ENCODE measurements at regions not wholly inside any gene's neighbourhood (a gene's known extent, or its start where the extent isn't known, plus 50 kb on each side); places are given as distances from the start of the nearest gene placed in this dataset.

GRCh38 chr17:62907961-62908360 lies 58.1 kb upstream of the TANC2 start (continued):
- TF ChIP-seq ZBTB33 (IDR thresholded peaks at IDR 0.05) (no peak), RXRA (IDR thresholded peaks at IDR 0.05) (no peak), RAD21 (IDR thresholded peaks at IDR 0.05) (no peak), GABPA (IDR thresholded peaks at IDR 0.05 in 1 of 2, conservative IDR thresholded peaks at IDR 0.05 in 1 of 2) (no peak), HNF4A (conservative IDR thresholded peaks at IDR 0.05) (no peak)

GRCh38 chr17:62906881-62907280 lies 59.2 kb upstream of the TANC2 start:
- Histone ChIP-seq H3K4me1 (ENCODE audit: control insufficient read depth in 4 of 4, insufficient read depth in 4 of 4, low read length in 3 of 4) (no peaks in the 10 kb centered on the region), H3K36me3 (ENCODE audit: control insufficient read depth in 4 of 4, insufficient read depth in 3 of 4, low read depth in 1 of 4, low read length in 3 of 4) (no peaks in the 10 kb centered on the region), H3K9ac (ENCODE audit: low read depth in 1 of 2, low read length in 2 of 2) (no peak overlapping the region), H3K27me3 (ENCODE audit: control insufficient read depth in 4 of 4, insufficient read depth in 4 of 4, low read length in 3 of 4) (peaks cover 0 to 2% (median 0%) of the 10 kb centered on the region in 4 donors), H3K9me3 (ENCODE audit: control insufficient read depth in 4 of 4, low read length in 3 of 4) (no peaks in the 10 kb centered on the region), H3K27ac (ENCODE audit: low read depth in 1 of 2, low read length in 2 of 2) (no peak overlapping the region), H3K4me3 (ENCODE audit: low read depth in 1 of 3, low read length in 3 of 3) (no peak overlapping the region)
- no peak for DNase-seq (ENCODE audit: low spot score)
- no peak for TF ChIP-seq MAX (IDR thresholded peaks at IDR 0.05)
- TF ChIP-seq EGR1 (IDR thresholded peaks at IDR 0.05; ENCODE audit: low read depth in 2 of 2), result no peak
- TF ChIP-seq REST (IDR thresholded peaks at IDR 0.05), result no peak
- TF ChIP-seq FOXA1 (IDR thresholded peaks at IDR 0.05), result no peak
- no peak for TF ChIP-seq RXRA (IDR thresholded peaks at IDR 0.05)
- no peak for TF ChIP-seq CTCF (IDR thresholded peaks at IDR 0.05; ENCODE audit: low read depth, low read length, missing input control)
- no peak for TF ChIP-seq JUND (IDR thresholded peaks at IDR 0.05)
- TF ChIP-seq ATF3 (IDR thresholded peaks at IDR 0.05), result no peak
- TF ChIP-seq TAF1 (conservative IDR thresholded peaks at IDR 0.05), result no peak
- TF ChIP-seq HNF4A (conservative IDR thresholded peaks at IDR 0.05), result no peak
- TF ChIP-seq FOXA2 (IDR thresholded peaks at IDR 0.05), result no peak
- no peak for TF ChIP-seq NR2F2 (IDR thresholded peaks at IDR 0.05)
- no peak for TF ChIP-seq ZBTB33 (IDR thresholded peaks at IDR 0.05)
